H1 (cell line): ENCODE measurements at regions not wholly inside any gene's neighbourhood (a gene's known extent, or its start where the extent isn't known, plus 50 kb on each side); places are given as distances from the start of the nearest gene placed in this dataset.

Experiments used
- GABPA ChIP-seq: IDR thresholded peaks from 2 replicates; pipeline ENCODE4 v1.6.1; 2011; ENCODE audit warnings: mild to moderate bottlenecking, low read length, moderate library complexity, borderline replicate concordance; ENCODE audit not compliant: insufficient read depth

DNA sequence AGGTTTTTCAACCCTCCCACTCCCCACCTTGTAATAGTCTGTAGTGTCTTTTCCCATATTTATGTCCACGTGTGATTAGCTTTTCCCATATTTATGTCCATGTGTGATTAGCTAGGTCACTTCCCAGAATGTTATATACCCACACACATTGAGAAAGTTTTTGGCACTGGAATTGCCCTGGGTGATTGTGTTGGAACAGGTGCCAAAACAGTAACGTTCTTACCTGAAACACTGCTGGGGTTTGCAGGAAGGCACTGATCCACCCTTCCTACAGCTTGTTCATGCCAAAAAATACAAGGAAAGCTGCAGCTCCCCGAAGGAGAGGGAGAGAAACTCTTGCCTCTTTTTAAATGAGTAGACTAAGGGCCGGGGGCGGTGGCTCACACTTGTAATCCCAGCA is 68.0 kb upstream of the CXADR start (continued):
- no peak for TF ChIP-seq GABPA
